ENCODE measurements at regions not wholly inside any gene's neighbourhood (a gene's known extent, or its start where the extent isn't known, plus 50 kb on each side); places are given as distances from the start of the nearest gene placed in this dataset.

DNA sequence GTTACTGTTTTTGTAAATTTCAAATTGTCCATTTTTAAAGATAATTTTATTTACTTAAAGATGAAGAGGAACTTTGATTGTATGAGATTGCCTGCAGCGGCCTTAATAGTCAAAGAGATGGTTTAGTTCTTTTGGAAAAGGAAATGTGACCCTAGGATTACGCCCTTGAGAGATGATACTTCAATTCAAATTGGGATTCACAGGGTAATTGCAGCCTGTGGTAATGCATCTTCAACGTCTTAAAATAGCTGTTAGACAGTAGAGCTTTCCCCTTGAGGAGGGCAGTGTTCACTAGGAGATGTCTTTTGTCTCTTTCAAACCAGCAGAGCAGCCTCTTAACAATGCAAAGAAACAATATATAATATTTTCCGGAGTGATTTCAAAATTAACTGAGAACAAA lies 127.1 kb downstream of the TAF11L14 start:
- DNase-seq (ENCODE audit: low read depth) = no peak

DNA sequence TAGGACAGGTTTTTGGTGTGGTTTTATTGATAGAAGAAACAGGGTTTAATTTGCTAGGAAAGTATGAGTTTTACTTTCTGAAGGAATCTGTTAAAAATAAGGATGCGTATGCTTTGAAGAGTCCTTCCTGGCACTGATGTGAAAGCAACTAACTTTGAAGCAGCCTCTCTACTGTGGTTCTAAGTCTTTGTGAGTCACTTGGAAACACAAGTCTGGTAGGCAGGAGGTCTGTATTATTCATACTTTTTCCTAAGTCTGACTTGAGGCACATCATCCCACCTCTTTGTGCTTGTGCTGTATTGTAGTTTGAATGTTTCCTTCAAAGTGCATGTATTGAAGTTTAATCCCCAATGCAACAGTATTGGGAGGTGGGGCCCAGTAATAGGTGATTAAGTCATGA lies 129.0 kb downstream of the TAF11L14 start:
- DNase-seq (ENCODE audit: low read depth) = no peak

DNA sequence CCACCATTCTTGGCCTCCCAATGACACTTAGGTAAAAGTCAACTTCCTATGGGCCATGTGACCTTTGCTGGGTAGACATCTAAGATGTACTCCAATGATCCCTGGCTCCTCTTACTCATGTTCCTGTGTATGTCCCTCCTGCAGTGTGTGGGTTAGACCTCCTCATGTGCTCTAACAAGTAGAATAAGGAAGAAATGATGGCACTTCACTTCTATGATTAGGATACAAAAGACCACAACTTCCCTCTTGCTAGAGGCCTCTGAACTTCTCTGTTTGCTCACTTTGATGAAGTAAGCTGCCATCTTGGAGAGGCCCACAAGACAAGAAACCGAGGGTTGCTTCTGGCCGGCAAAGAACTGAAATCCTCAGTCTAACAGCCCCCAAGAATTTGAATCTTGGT lies 131.8 kb downstream of the TAF11L14 start:
- no peak for DNase-seq (ENCODE audit: low read depth)

DNA sequence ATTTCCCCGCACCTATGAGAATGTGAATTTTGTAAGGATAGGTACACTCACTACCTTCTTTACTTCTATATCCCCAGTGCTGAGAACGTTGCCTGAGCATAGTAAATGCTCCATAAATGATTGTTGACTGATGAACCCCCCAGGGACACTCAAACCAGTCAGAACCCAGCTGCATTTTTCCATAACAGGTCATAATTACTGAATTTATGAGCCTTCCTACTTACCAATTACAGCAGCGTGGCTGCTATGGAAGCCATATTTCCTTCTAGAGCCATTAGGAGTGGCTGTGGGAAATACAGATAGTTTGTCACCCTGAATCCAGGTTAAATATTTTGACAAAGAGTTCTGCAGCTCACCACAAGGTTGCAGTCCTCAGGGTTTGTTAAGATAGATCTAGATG lies 135.0 kb downstream of the TAF11L14 start:
- DNase-seq (ENCODE audit: low read depth) = no peak

DNA sequence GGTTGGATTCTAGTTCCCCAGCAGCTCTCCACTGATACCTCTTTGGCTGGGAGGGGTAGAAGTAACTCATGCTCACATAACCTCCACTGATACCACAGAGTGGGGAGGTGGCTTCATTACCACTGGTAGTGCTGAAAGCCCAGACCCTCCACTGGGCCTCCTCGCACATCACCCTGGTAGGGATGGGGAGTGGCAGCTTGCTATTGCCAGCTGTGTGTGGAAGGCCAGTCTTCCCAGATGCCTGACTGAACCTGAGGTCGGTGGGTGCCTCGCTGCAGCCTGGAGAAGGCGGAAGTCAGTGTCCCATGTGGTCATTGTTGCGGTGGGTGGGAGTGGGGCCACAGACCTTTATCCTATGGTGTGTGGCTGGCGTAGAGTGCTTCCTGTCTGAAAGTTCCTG lies 138.0 kb downstream of the TAF11L14 start:
- no peak for DNase-seq (ENCODE audit: low read depth)

DNA sequence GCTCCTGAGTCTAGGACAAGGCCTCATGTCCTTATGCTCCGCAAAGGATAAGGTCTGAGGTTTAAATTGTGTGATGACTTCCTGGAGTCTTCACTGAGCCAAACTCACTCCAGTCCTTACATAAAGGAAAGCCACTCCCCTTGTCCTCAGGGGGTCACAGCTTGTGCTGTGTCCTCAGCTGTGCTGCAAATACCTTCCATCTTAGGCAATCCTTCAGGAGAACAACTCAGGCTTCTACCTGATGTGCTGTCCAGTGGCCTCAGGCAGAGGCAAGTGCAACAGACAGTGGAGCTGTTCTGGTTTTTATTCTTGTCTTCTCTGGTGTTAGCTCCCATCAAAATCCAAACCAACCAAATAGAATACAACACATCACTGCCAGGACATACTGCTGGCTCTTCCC lies 151.5 kb downstream of the TAF11L14 start:
- DNase-seq (ENCODE audit: low read depth) = no peak

DNA sequence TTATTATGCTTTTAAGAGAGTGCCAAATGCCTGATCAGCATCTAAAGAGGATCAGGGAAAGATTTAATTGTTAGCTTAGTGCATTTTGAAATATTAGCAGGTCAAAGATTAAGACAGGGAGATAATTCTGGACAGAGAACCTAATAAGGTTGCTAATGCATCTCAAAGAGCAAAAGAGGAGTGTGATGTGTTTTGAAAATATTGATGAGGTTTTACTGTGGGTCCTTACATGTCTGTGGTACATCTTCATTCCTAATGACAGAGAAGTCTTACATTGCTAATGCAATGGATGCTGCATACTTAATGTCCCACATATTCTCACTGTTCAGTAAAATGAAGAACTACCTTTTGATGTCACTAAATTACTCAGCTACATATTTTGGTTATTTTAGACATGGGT lies 154.1 kb downstream of the TAF11L14 start:
- DNase-seq (ENCODE audit: low read depth) = no peak

DNA sequence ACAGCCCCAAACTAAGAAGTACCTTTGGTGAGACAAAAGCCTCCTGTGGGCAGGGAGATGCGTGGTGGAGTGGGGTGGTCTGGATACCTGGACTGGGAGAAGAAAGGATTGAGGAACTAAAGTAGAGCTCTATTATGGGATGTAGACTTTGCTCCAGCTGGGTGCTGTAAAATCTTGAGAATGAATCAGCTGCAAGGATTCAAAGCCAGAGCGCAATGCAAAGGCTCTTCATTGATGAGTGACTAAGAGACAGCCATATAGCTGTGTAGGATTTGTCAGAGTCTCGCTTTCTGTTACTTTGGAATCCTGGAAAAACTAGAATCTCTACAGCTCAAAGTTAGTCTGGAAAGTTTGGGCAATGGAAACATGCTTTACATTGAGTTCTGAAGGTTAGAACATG lies 159.9 kb downstream of the TAF11L14 start:
- no peak for DNase-seq (ENCODE audit: low read depth)

DNA sequence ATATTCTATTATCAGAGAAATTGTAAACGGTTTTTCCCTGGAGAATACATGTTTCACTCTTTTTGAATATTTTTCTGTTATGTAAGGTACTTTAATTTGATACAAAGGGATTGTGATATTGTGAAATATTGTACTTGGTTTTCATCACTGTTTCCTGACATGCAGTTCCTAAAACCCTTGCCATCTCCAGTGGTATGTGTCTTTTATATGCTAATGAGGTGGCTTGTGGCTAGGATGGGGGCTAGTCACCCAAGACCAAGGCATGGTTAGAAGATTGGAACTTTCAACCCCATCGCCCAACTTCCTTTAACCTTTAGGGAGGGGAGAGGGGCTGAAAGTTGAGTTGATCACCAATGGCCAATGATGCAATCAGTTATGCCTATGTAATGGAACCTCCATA lies 160.6 kb downstream of the TAF11L14 start:
- no peak for DNase-seq (ENCODE audit: low read depth)

DNA sequence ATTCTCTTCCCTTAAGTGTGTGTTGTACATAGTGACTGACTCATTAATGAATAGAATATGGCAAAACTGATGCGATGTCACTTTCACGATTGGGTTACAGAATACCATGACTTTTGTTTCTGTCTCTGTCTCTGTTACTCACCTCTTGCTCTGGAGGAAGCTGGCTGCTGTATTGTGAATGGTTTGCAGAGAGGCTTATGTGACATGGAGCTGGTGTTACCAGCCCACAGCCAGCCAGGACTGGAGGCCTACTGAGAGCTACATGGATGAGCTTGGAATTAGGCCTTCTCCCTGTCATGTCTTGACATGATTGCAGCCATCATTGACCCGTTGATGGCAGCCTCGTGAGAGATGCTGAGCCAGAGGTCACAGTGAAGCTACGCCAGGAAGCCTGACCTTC lies 161.9 kb downstream of the TAF11L14 start:
- no peak for DNase-seq (ENCODE audit: low read depth)

DNA sequence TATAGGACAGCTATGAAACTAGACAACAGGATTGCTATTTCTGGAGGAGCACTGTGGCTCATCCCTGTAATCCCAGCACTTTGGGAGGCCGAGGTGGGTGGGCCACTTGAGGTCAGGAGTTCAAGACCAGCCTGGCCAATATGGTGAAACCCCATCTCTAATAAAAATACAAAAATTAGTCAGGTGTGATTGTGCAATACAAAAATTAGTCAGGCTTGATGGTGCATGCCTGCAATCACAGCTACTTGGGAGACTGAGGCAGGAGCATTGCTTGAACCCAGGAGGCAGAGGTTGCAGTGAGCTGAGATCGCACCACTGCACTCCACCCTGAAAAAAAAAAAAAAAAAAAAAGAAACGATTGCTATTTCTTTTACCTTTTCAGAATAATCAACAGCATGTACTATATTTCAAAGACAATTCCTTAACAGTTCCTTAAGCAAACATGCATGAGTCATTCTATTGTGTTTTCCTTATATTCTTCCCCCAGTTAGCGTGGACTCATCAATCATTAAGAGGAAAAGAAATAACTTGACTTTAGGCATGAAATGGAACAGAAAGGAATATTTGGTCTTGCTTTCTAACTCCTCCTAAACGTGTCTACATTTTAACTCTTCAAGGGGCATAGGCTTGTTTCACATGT lies 162.6 kb downstream of the TAF11L14 start:
- no peak for DNase-seq (ENCODE audit: low read depth)

DNA sequence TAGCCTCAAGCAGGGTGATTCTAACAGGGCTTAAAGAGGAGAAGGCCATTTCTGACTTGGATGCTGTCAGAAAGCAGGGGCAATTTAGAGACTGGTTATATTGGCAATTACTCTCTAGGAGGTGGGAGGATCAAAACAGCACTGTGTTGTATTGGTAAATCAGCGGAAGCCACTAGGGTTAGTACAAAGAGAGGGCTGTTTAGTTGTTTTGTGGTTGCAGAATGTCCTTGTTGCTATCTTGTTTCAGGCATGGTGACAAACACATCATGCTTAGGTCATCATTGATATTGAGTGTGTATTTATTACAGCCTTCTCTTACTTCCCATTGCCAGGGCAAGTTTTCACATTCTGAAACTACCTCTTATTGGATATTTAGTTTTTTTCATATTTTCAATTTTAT lies 165.3 kb downstream of the TAF11L14 start:
- no peak for DNase-seq (ENCODE audit: low read depth)

DNA sequence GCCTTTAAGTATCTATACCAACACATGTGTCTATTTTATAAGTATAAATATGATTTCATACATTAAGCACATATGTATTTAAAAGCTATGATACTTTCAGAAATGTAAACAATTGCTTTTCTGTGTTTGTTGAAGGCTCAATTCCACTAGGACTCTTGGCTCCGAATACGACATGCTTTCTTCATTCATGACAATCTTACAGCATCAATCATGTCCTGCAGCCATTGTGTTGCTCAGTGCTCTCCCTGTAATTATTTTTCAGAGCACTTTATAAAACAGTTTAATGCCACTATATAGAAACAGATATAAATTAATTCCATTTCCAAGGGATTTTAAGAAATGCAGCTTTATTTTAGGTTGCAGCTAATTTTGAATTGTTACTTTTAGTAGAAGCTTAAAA lies 167.3 kb downstream of the TAF11L14 start:
- DNase-seq (ENCODE audit: low read depth) = no peak

DNA sequence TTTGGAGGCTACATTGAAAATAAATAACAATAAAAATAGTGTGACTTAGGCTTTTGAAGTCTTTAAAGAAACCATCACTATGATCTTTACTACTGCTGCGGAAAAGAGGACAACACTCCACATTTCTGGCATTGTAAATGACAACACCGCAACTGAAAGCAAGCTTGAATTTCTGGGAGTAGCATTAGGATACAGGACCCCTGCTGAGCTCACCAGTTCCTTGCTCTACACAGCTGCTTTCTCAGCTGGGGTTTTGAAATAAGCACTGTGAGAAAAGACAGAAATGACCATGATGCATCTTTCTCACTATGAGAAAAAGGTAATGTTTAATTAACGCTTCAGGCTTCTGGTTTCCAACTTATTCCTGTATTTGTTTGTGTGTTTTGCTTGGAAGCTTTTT lies 168.0 kb downstream of the TAF11L14 start:
- DNase-seq (ENCODE audit: low read depth) = no peak

DNA sequence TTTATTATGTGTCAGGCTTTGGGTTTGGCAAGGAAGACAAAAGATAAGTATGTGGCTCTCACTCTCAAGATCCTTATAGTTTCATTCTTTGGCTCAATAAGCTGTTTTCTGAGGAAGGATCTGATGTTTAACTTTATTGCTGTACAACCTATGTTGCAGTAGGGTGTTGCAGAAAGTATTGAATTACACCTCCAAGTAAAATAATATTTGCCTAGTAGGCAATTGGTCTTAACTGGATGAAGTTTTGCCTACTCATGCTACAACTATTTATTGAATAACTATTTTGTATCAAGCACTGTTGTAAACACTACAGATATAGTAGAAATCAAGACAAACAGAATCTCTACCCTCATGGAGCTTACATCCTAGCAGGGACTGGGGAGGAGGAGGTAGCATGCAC lies 169.7 kb downstream of the TAF11L14 start:
- DNase-seq (ENCODE audit: low read depth) = no peak

DNA sequence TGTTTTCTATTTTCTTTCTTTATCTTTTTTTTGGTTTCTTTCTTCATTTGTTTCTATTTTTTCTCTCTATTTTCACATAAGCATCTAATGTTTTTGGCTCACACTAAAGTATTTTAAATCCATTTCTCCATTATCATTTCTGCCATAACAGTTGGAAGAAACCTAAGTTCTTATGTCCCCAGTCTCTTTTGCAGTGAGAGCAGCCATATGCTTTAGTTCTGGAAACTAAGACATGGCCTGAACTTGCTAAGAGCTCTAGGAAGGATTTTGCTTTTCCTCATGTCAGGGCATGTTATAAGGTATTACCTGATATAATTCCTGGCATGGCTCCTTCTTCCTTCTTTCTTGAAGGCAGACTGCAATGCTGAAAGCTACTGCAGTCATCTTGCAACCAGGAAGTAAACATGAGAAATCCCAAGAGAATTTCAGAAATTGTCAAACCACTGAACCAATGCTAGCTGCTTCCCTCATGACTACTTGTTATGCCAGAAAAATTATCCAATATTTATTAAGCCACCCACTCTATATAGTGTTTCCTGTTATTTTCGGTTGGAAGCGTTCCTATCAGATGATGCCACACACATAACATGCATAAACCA lies 171.1 kb downstream of the TAF11L14 start:
- no peak for DNase-seq (ENCODE audit: low read depth)

DNA sequence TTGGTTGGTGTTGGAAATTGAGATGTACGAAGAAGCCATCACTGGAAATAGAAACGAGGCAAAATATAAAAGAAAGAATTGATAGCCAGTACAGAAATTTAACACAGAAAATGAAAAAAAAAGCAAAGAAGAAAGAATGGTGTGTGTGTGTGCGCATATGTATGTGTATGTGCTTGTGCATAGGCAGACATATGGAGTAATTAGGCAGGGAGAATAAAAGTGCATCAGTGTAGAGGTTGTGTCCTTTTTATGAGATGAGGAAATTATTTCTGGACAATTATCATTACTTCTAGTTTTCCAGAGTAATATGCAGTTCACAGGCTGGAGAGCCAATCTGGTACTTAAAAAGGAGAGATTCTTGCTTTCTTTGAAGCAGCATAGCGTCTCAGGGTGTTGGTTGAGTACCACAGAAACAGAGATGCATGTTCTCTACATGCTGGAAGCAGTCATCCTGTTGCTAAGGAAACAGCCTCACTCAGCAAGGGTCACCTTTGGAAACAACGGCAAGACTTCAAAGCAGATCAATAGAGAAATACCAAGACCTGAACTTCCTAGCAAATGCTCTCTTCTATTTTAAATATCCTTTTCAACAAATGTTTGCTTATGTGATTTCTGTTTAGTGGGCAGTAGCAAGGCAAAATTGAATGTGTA lies 172.7 kb downstream of the TAF11L14 start:
- DNase-seq (ENCODE audit: low read depth) = no peak

DNA sequence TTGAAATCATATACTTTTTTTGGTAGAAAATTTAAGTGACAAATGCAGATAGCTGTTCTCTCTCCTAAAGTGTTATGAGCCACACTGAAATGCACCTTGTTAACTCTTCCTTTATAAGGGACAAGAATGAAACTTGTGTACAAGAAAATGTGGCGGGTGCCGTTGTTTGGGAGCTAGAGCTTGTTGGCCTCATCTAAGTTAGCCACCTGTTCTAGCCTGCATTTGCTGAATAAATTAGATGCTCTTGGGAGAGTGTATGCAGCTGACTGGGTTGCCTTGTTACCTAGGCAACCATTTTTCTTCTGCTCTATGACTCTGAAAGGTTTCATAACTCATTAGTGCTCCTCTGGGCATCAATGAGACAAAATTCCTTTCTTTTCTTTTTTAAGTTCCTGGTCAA lies 174.3 kb downstream of the TAF11L14 start:
- no peak for DNase-seq (ENCODE audit: low read depth)

DNA sequence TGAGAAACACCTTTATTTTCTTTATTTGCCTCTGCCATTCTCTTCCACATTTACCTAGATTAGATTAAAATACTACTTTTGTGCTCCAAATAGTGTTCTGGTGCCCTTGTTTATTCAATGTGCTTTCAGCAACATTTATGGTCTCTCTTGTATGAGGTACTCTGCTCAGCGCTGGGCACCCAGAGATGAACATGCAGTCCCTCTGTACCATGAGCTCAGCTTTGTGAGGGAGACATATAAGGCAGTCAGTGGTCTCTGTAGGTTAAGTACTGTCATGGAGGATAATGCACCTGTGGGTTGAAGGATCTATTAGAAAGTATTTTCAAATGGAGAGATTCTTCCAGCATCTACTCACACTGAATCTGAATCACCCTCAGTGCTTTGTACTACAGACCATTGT lies 176.5 kb downstream of the TAF11L14 start:
- no peak for DNase-seq (ENCODE audit: low read depth)

DNA sequence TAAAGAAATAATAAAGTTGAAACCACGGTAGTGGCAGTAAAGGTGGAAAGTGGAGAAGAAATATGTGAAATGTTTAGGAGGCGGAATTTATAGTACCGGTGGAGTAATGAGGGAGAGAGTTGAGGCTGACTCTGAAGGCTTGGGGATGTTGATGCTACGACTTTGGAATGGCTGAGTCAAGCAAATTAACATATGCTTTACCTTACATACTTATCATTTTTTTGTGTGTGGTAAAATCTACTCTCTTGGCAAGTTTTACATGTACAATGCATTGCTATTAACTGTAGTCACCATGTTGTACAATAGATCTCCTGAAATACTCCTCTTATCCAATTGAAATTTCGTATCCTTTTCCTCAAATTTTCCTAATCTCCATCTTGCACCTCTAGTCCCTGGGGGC lies 179.0 kb downstream of the TAF11L14 start:
- no peak for DNase-seq (ENCODE audit: low read depth)

DNA sequence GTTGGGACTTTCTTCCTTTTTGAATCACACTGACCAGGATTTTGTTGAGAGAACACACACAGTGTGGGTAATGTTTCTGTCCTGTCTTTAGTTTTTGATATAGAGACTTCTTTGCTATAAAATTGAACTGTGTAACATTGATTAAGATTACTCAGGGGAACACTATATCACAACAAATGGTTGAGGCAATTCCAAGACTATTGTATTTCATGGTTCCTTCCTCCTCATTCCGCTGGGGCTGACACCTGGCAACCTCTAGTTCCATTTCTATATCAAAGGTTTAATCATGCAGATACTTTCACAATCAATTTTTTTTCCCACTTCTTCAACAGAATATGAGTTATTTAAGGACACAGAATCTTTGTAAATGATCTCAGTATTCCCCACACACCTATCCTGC lies 182.2 kb downstream of the TAF11L14 start:
- DNase-seq (ENCODE audit: low read depth) = no peak

DNA sequence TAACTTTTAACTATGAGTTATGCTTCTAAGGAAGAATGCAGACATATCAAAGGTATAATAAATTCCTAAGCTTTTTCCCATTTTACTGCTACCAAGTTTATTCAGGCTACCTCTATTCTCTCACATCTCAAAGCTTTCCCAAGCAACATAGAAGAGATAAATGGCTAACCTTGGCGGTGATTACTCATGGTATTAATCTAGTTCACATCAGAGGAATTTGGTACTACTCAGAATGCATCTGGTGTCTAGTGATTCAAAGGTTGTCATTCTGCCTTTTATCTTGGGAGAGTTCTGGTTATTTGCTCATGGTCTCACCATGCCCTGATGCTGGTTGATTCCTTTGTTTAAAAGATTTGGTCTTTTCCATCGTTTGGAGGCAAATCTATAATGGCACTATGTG lies 182.7 kb downstream of the TAF11L14 start:
- no peak for DNase-seq (ENCODE audit: low read depth)

DNA sequence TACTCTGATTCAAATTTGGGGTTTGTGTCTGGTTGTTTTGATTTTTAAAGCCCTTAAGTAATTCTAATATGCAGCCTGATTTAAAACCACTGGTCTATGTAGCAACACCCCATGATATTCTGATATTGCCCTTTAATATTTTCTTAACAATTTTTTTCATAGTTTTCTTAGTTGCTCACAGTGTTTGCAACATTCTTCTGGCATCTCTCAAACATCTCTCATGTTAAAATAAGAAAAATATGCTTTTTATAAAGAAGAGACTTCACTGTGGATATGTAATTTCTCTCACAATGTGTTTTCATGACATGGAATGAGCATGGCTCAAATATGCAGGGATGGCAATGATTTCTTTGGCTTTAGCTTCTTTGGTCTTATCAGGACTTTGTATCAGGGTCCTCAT lies 183.7 kb downstream of the TAF11L14 start:
- DNase-seq (ENCODE audit: low read depth) = no peak

DNA sequence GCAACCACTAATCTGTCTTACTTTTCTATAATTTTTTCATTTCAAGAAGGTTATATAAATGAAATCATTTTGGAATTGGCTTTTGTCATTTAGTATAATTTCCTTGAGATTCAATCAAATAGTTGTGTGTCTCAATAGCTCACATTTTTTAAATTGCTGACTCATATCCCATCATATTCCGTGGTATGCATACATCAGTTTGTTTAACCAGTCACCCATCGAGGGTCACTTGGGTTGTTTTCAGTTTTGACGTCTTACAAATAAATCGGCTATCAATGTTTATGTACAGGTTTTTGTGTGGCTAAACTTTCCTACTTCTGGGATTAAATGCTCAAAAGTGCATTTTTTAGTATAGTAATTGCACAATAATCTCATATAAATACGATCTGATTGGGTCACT lies 185.5 kb downstream of the TAF11L14 start:
- no peak for DNase-seq (ENCODE audit: low read depth)

Data from activated T-helper 9 cell treated with anti-CD3 and anti-CD28 coated beads, Interleukin-2, amount 50 U/mL, for 16 hours (primary cell).